Stimulated activated CD8-positive, alpha-beta memory T cell treated with anti-CD3 and anti-CD28 coated beads, Interleukin-15, amount 100 ng/mL, for 1 hour (primary cell): ENCODE measurements at regions not wholly inside any gene's neighbourhood (a gene's known extent, or its start where the extent isn't known, plus 50 kb on each side); places are given as distances from the start of the nearest gene placed in this dataset.

Experiments used
- DNase-seq: peaks from one replicate; pipeline ENCODE4 v3.0.0-alpha.2; 2020; ENCODE audit warnings: low read depth

DNA sequence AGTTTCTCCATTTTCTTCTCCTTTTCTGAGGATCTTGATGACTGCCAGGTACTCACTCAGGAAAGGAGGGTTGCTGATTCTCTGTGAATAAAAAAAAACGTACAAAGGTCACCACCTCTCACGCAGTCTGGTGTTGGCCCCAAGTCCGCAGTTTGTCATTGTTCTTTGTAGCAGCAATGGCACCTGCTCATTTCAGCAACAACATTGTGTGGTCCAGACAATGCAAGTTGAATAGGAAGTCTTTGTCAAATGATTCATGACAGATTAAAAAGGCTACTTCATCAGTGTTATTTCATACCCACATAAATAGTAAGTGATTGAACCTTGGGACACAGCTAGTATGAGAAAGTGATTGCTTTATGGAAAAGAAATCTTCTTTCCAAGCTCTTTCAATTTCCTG lies 653.5 kb upstream of the MGMT start:
- DNase-seq, result no peak

GRCh38 chr10:128814024-128814423 lies 653.0 kb upstream of the MGMT start:
- DNase-seq, result no peak

DNA sequence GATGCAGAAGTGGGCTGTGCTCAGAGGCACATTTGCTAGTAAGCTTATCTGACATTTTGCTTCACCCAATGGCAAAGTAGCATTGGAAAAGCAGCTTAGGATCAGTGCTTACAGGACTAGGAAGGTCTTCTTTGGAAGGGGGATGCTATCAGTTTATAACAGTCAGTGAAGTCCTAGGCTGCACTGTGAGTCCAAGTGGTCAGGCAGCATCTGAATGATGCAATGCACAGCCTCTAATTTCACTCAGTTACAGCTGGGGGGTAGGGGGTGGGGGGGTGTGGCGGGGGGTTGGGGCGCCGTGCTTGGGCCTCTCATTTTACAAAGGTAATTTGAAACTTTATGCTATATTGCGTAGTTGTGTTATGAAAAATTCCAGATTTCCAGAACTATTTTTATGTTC lies 652.3 kb upstream of the MGMT start:
- DNase-seq, result no peak

GRCh38 chr10:128816726-128817125 lies 650.3 kb upstream of the MGMT start:
- no peak for DNase-seq

GRCh38 chr10:128817636-128818035 lies 649.4 kb upstream of the MGMT start:
- no peak for DNase-seq

- DNase-seq, result no peak
Observed at GRCh38 chr10:128820663-128821062, 646.4 kb upstream of the MGMT start.

- DNase-seq, result no peak
Observed at GRCh38 chr10:128823201-128823600, 643.8 kb upstream of the MGMT start.

DNA sequence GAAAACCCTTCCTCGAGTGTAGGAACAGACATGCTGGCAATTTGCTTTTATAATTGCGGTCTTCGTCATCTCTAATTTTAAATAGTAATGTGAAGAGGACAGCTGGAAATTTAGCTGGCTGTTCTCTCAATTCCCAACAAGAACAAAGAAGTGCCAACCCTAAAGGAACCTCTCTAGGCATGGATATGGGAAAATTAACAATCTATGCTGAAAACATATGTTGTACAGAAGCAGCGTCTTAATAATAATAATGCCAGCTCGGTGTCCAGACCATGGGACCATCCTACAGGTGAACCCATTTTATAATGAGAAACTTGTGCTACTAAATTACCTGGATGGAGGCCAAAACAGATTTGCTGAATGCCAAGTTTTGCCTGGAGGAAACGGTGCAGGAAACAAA lies 641.4 kb upstream of the MGMT start:
- DNase-seq, result no peak

- no peak for DNase-seq
Observed at GRCh38 chr10:128833671-128834070, 633.4 kb upstream of the MGMT start.

DNA sequence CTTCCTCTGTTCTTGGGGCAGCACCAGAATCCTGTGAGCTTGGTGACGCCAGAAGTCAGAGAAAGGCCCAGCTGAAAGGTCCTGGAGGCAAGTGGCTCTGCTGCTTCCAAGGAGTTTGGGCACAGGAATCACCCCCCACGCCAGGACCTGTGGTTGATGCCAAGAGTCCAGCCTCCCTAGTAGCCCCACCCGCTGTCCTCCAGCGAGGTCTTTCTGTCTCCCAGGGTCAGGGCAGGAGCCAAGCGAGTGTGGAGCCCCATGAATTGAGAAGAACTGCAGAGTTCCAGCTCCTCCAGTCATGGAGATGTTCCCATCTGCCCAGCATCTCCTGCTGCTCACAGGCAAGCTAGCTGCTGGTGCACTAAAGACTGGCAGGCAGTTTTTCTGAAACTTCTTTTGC lies 631.7 kb upstream of the MGMT start:
- DNase-seq, result no peak

- DNase-seq, result no peak
Observed at GRCh38 chr10:128837478-128837877, 629.6 kb upstream of the MGMT start.

GRCh38 chr10:128839134-128839533 lies 627.9 kb upstream of the MGMT start:
- no peak for DNase-seq

DNA sequence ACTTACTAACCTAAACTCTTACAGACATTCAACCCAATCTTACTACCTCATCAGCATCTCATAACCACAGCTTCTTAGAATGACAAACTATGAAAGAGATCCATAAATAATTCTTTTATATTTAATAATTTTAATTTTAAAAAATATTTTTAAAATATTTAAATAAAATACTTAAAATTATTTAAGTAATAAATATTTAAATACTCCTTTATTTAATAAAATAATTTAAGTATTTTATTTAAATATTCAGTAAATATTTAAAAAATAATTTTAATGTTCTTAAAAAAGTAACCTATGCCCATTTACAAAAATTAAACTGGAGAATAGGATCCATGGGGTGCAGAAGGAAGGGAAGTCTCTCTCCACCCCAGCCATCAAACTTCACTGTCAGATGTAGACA lies 627.3 kb upstream of the MGMT start:
- no peak for DNase-seq

DNA sequence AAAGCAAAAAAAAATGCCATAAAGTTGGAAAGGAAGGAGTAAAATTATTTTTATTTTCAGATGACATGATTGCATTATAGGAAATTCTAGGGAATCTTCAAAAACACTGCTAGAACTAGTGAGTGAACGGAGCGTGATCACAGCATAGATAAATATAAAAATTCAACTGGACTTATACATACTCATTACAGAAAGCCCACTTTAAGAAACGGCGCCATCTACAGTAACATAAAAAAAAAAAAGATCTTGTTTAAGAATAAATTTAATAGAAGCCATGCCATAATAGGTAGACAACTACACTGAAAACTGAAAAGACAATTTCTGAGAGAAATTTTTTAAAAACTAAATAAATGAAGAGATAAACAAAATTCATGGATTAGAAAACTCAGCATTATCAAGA lies 623.1 kb upstream of the MGMT start:
- no peak for DNase-seq

GRCh38 chr10:128846927-128847326 lies 620.1 kb upstream of the MGMT start:
- no peak for DNase-seq

- no peak for DNase-seq
Observed at GRCh38 chr10:128848810-128849209, 618.2 kb upstream of the MGMT start.

- DNase-seq, result no peak
Observed at GRCh38 chr10:128850647-128851046, 616.4 kb upstream of the MGMT start.

DNA sequence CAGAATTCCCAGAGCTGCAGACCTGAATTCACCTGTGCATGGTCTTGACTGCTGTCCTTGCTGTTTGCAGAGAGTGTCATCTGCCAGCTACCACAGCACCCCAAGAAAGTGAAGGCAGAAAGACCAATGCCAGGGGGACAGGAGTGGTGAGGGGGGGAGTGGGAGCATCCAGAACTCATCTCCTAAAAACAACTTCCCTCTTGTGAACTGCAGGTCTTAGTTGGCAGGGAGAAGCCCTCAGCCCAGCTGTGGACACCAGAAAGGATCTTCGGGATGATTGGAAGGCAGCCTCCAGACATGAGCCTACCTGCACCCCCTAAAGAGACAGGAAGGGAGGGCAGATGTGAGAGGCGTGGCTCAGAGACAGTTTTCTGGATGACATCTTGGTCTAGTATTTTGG lies 615.8 kb upstream of the MGMT start:
- DNase-seq, result no peak

DNA sequence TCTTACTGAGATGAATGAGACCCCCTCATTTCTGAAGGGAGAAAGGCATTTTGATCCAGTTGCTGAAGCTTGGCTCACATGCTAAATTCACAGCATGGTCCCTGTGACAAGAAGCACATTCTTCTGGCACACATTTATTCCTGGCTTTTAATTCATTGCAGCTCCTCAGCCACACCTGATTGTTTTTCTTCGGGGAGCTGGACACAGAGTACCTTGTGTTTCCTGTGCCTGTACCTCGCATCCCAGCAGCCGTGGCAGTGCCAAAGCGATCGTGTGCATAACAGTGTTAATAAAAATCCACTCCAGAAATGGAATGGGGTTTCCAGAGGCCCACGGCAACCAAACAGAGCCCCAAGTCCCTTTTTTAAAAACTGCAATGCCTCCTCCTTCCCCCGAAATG lies 615.3 kb upstream of the MGMT start:
- DNase-seq, result no peak

DNA sequence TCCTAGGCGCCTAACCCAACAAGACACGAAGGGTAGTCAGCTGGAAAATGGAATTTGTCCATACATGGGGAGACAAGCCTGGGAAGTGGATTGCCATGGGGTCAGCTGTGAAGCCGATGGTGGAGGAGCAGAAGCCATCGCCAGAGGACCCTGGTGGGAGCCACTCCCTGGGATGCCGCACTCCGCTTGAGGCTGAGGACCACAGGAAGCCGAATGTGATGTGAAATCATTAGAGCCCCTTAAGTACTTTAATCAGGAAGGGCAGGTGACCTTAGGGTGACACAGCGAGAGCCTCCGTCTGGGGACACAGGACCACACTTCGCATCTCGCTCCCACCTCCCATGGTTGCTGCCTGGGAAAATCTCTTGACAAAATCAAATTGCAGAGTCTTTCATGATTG lies 614.6 kb upstream of the MGMT start:
- DNase-seq, result no peak

DNA sequence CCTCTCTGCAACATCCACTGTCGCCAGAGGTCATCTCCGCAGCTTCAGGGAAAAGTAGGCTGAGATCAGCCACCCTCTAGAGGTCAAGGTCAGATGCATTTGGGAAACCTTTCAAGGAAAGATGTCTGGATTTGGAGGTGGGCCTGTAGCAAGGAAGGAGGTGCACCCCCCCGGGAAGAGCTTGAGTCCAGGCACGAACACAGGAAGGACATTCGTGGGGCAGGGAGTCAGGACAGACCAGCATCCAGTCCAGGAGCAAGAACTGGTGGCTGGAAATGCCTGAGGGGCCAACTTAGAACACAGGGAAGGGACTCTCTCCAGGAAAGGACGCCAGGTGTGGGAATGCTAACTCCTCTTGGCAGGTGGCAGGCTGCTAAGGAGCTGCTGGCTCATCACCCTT lies 614.1 kb upstream of the MGMT start:
- no peak for DNase-seq

GRCh38 chr10:128853537-128853936 lies 613.5 kb upstream of the MGMT start:
- DNase-seq, result no peak

GRCh38 chr10:128854204-128854603 lies 612.8 kb upstream of the MGMT start:
- DNase-seq, result no peak

DNA sequence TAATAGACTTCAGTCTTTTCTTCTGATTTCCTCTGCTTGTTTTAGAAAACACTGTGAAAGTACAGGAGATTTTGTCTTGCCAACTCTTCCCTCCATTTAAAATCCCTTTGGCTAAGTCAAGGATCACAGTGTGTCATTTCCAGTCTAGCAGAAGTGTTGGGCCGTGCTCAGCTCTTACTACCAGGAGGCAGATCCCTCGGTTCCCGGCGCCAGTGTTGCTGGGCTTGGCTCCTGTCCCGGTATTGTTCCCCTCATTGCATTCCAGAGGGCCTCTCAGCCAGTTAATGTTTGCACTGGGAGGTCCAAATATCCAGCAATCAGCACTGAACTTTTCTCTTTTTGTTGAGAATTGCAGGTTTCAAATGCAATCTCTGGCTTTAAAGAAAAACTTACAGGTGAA lies 612.1 kb upstream of the MGMT start:
- no peak for DNase-seq
